Progenitor cell of endocrine pancreas (in vitro differentiated cells): ENCODE measurements at regions not wholly inside any gene's neighbourhood (a gene's known extent, or its start where the extent isn't known, plus 50 kb on each side); places are given as distances from the start of the nearest gene placed in this dataset.

Experiments used
- DNase-seq: peaks from one replicate; pipeline ENCODE4 v3.0.0; 2021; ENCODE audit warnings: low spot score; ENCODE audit not compliant: unreplicated experiment
- H3K27ac Mint-ChIP-seq: 2 replicates; pipeline ENCODE4 v1.8.0; 2021; ENCODE audit warnings: mild to moderate bottlenecking, moderate library complexity, mixed read lengths
- H3K27me3 Mint-ChIP-seq: 2 replicates; pipeline ENCODE4 v1.8.0; 2021; ENCODE audit warnings: mixed read lengths
- H3K36me3 Mint-ChIP-seq: 2 replicates; pipeline ENCODE4 v1.8.0; 2022; ENCODE audit warnings: mixed read lengths; ENCODE audit not compliant: insufficient read depth
- H3K4me1 Mint-ChIP-seq: 2 replicates; pipeline ENCODE4 v1.8.0; 2021; ENCODE audit warnings: low read depth, mixed read lengths
- H3K4me3 Mint-ChIP-seq: 2 replicates; pipeline ENCODE4 v1.8.0; 2021; ENCODE audit warnings: low read depth, mild to moderate bottlenecking, moderate library complexity, mixed read lengths
- H3K9me3 Mint-ChIP-seq: 2 replicates; pipeline ENCODE4 v1.8.0; 2021; ENCODE audit warnings: low read depth, mixed read lengths
- TF ChIP-seq, protein P1 (sequence below): fragments of 200-600 bp; sonication (generic); IDR thresholded peaks from one replicate; pipeline ENCODE4 v1.5.0; 2021; ENCODE audit warnings: antibody characterized with exemption, mild to moderate bottlenecking; ENCODE audit not compliant: unreplicated experiment

DNA sequence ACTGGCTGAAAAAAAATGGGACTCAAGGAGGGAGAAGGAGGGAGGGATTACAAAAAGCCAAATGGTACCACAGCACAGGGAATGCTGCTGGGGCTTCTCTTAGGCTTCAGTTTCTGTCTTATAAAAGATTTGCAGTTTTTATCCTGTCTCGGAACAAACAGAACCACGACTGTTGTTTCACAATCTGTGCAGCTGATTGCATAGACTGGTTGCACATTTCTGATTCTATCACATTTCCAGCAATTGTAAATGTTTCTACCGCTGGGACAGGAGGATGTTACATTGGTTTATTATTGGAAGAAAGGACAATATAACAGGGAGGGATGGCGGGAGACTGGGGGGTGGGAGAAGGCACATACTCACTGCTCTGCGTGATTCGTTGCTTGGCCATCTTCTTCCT lies 73.5 kb upstream of the ARID1B start:
- Mint-ChIP-seq H3K27me3 (peaks cover 4% of the 10 kb centered on the region), H3K27ac (no peak overlapping the region), H3K4me1 (peaks cover 5% of the 10 kb centered on the region), H3K36me3 (no peaks in the 10 kb centered on the region), H3K9me3 (peaks cover 3% of the 10 kb centered on the region), H3K4me3 (no peak overlapping the region)
- no peak for DNase-seq
- TF ChIP-seq, protein P1, sequence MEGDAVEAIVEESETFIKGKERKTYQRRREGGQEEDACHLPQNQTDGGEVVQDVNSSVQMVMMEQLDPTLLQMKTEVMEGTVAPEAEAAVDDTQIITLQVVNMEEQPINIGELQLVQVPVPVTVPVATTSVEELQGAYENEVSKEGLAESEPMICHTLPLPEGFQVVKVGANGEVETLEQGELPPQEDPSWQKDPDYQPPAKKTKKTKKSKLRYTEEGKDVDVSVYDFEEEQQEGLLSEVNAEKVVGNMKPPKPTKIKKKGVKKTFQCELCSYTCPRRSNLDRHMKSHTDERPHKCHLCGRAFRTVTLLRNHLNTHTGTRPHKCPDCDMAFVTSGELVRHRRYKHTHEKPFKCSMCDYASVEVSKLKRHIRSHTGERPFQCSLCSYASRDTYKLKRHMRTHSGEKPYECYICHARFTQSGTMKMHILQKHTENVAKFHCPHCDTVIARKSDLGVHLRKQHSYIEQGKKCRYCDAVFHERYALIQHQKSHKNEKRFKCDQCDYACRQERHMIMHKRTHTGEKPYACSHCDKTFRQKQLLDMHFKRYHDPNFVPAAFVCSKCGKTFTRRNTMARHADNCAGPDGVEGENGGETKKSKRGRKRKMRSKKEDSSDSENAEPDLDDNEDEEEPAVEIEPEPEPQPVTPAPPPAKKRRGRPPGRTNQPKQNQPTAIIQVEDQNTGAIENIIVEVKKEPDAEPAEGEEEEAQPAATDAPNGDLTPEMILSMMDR = no peak

DNA sequence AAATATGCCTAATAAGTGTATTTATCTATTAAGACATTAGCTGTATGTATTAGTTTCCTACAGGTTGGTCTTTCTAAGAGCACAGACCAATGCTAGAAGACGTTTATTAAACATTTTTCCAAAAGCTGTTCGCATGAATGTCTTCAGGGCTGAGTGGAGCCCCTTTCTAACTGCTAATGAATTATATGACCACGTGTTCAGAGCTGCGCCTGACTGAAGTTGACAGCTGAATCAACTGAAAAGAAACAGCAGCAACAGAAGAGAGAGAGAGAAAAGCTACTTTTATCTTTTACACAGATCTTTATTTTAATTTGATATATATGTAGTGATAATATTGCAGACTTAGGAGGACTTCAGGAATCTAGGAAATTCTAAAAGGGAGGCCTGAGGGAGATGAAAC lies 75.2 kb upstream of the ARID1B start:
- Mint-ChIP-seq H3K4me3 (no peak overlapping the region), H3K27me3 (peaks cover 13% of the 10 kb centered on the region), H3K27ac (no peak overlapping the region), H3K4me1 (peaks cover 9% of the 10 kb centered on the region), H3K36me3 (no peaks in the 10 kb centered on the region), H3K9me3 (peaks cover 3% of the 10 kb centered on the region)
- TF ChIP-seq, protein P1 = no peak
- no peak for DNase-seq

DNA sequence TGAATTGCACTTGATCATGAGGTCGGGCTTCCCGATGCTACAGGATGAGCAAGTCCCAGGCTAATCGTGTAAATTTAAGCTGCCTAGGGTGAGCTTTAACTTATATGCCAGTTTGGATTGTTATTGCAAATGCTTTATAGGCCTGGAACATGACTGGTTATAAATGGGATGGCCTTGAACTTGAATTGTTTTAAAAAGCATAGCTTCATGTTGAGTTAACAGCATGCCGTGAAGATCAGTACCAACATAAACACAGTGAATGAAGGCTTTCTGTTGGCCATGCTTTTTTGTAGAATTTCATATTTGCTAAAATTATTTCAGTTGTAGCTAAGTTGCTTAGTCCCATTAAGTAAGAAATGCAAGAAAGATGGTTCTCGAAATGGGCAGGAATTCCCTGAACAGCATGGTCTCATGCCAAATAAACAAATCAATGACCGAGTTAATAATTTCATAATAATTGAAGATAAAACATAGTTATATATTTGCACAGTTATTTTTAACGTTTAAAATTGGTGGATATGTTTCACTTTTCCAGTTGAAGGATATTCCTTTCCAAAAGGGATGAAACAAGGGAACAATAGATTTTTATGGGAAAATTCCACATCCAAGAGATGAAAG lies 76.6 kb upstream of the ARID1B start:
- H3K4me1 Mint-ChIP-seq = peaks cover 6% of the 10 kb centered on the region
- no peak overlapping the region for H3K4me3 Mint-ChIP-seq
- H3K27me3 Mint-ChIP-seq = peaks cover 13% of the 10 kb centered on the region
- no peak for DNase-seq
- H3K9me3 Mint-ChIP-seq = peaks cover 2% of the 10 kb centered on the region
- H3K36me3 Mint-ChIP-seq = no peaks in the 10 kb centered on the region
- no peak overlapping the region for H3K27ac Mint-ChIP-seq
- TF ChIP-seq, protein P1 = no peak

DNA sequence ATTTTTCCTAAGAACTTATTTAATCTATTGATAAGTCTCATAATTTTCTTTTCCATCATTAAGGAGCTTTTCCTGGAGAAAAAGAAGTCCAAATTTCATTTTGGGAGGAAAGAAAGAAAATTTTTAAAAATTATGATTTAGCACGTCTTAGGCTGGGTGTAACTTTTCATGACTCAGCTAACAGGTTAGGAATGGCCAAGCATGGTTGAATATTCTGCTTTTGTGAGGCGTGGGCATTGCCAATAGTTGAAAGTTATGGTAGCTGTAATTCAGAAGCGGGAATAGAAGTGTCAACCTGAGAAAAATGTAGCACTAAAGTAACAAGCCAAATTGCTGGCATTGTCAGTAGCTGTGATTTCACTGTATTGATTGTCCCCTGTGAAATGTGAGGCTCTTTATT lies 77.2 kb upstream of the ARID1B start:
- no peaks in the 10 kb centered on the region for H3K36me3 Mint-ChIP-seq
- TF ChIP-seq, protein P1 = no peak
- H3K4me1 Mint-ChIP-seq = peaks cover 6% of the 10 kb centered on the region
- H3K27me3 Mint-ChIP-seq = peaks cover 13% of the 10 kb centered on the region
- H3K4me3 Mint-ChIP-seq = no peak overlapping the region
- no peaks in the 10 kb centered on the region for H3K9me3 Mint-ChIP-seq
- DNase-seq = no peak
- H3K27ac Mint-ChIP-seq = no peak overlapping the region

DNA sequence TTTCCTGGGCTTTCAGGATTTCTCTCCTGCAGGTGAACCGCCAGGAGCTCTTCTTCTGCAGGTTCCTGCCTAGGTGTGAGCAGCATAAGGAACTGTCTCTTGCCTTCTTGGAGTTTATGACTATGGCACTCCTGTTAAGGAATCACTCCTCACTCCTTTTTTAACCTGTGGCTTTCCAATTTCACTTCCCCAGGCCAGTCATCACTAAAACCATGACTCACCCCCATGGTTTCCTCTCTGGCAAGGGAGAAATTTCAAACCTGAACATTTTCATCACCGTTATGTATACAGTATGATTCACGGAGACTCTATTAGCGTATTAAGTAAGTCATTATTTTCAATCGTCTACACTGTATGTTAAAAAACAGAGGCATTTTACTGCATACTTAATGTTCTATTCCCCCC lies 78.2 kb upstream of the ARID1B start:
- TF ChIP-seq, protein P1 = no peak
- Mint-ChIP-seq H3K4me1 (peaks cover 6% of the 10 kb centered on the region), H3K4me3 (no peak overlapping the region), H3K36me3 (no peaks in the 10 kb centered on the region), H3K9me3 (no peaks in the 10 kb centered on the region), H3K27me3 (peaks cover 13% of the 10 kb centered on the region), H3K27ac (no peak overlapping the region)
- DNase-seq = no peak
